Uterus (tissue), 3 donors: ENCODE measurements at regions not wholly inside any gene's neighbourhood (a gene's known extent, or its start where the extent isn't known, plus 50 kb on each side); places are given as distances from the start of the nearest gene placed in this dataset.
A peak's percentile ranks its signal among the peaks of the same experiment; 100 is the strongest.

Experiments
- DNase-seq, 2 donors: peaks; one replicate each; pipeline ENCODE4 v3.0.0-alpha.2; 2019 to 2020
- H3K27ac ChIP-seq, 2 donors: fragments of 200-600 bp; sonication (generic); 1 replicate in 1 of 2; 2 replicates in 1 of 2; pipeline ENCODE4 v1.5.1; 2016 to 2018
- H3K27me3 ChIP-seq, 2 donors: fragments of 200-600 bp; sonication (generic); one replicate each; pipeline ENCODE4 v1.5.1; 2018 to 2019; ENCODE audit warnings: control low read depth in 1 of 2
- H3K36me3 ChIP-seq, 2 donors: fragments of 200-600 bp; sonication (generic); one replicate each; pipeline ENCODE4 v1.5.1; 2019; ENCODE audit warnings: control low read depth in 1 of 2
- H3K4me1 ChIP-seq, 2 donors: fragments of 200-600 bp; sonication (generic); one replicate each; pipeline ENCODE4 v1.5.1; 2018 to 2019; ENCODE audit warnings: control low read depth in 1 of 2
- H3K4me3 ChIP-seq, 2 donors: fragments of 200-600 bp; sonication (generic); 1 replicate in 1 of 2; 2 replicates in 1 of 2; pipeline ENCODE4 v1.5.1; 2018 to 2019; ENCODE audit warnings: mild to moderate bottlenecking in 1 of 2
- H3K9me3 ChIP-seq, 2 donors: fragments of 200-600 bp; sonication (generic); one replicate each; pipeline ENCODE4 v1.5.1; 2019; ENCODE audit warnings: control low read depth in 1 of 2
- CTCF ChIP-seq, 4 experiments: fragments of 200-600 bp in 2 of 4; fragments of 450-650 bp in 2 of 4; sonication (generic) in 2 of 4; IDR thresholded peaks; one replicate each; pipeline ENCODE4 v1.5.1; 2016 to 2019; ENCODE audit warnings: antibody characterized with exemption in 4 of 4, mild to moderate bottlenecking in 2 of 4, moderate library complexity in 1 of 4
- POLR2A ChIP-seq, 2 donors: fragments of 450-650 bp; IDR thresholded peaks; one replicate each; pipeline ENCODE4 v1.6.1; 2016; ENCODE audit warnings: antibody characterized with exemption in 2 of 2, mild to moderate bottlenecking in 1 of 2, moderate library complexity in 1 of 2
- intact Hi-C: fragments of 100-400 bp; cut with DNase I; formaldehyde crosslinking; loops from one replicate; pipeline ENCODE4 v1.15.1; 2023; ENCODE audit warnings: low total_unique reads
- donor health status: DM: yes; HTN: yes; CAD: no.

GRCh38 chr4:27350161-27350560 is 489.5 kb downstream of the STIM2 start:
- TF ChIP-seq CTCF (IDR thresholded peaks at IDR 0.05) (no peak), POLR2A (IDR thresholded peaks at IDR 0.05) (no peak)
- Histone ChIP-seq H3K27me3 (no peaks in the 10 kb centered on the region), H3K4me1 (no peaks in the 10 kb centered on the region), H3K9me3 (no peaks in the 10 kb centered on the region), H3K27ac (no peak overlapping the region), H3K4me3 (no peak overlapping the region), H3K36me3 (no peaks in the 10 kb centered on the region)
- intact Hi-C loops: no loop called here
- no peak for DNase-seq

- no peaks in the 10 kb centered on the region for H3K4me1 ChIP-seq
- H3K27ac ChIP-seq: no peak overlapping the region
- no peak for DNase-seq
- H3K4me3 ChIP-seq: no peak overlapping the region
- H3K36me3 ChIP-seq: no peaks in the 10 kb centered on the region
- TF ChIP-seq POLR2A (IDR thresholded peaks at IDR 0.05): no peak
- peak in 3 of 4 experiments; percentile 11 to 41 (median 11) for TF ChIP-seq CTCF (IDR thresholded peaks at IDR 0.05)
- no peaks in the 10 kb centered on the region for H3K27me3 ChIP-seq
- intact Hi-C loops: no loop called here
- H3K9me3 ChIP-seq: no peaks in the 10 kb centered on the region
These were observed 496.6 kb downstream of the STIM2 start for GRCh38 chr4:27357283-27357682.

GRCh38 chr4:27358269-27358668 is 497.6 kb downstream of the STIM2 start:
- TF ChIP-seq CTCF (IDR thresholded peaks at IDR 0.05) (no peak), POLR2A (IDR thresholded peaks at IDR 0.05) (no peak)
- no peaks in the 10 kb centered on the region for H3K4me1 ChIP-seq
- no peak overlapping the region for H3K27ac ChIP-seq
- intact Hi-C loops: no loop called here
- DNase-seq: no peak
- no peaks in the 10 kb centered on the region for H3K36me3 ChIP-seq
- H3K9me3 ChIP-seq: no peaks in the 10 kb centered on the region
- no peak overlapping the region for H3K4me3 ChIP-seq
- H3K27me3 ChIP-seq: no peaks in the 10 kb centered on the region

- no peak for DNase-seq
- Histone ChIP-seq H3K4me1 (no peaks in the 10 kb centered on the region), H3K4me3 (no peak overlapping the region), H3K27ac (no peak overlapping the region), H3K9me3 (no peaks in the 10 kb centered on the region), H3K36me3 (no peaks in the 10 kb centered on the region), H3K27me3 (no peaks in the 10 kb centered on the region)
- TF ChIP-seq POLR2A (IDR thresholded peaks at IDR 0.05): no peak
- no peak for TF ChIP-seq CTCF (IDR thresholded peaks at IDR 0.05)
- intact Hi-C loops: no loop called here
These were observed 499.5 kb downstream of the STIM2 start for GRCh38 chr4:27360131-27360530.

- Histone ChIP-seq H3K36me3 (no peaks in the 10 kb centered on the region), H3K27me3 (no peaks in the 10 kb centered on the region), H3K4me1 (no peaks in the 10 kb centered on the region), H3K9me3 (no peaks in the 10 kb centered on the region), H3K4me3 (no peak overlapping the region), H3K27ac (peak overlapping the region in 1 of 2 donors; percentile 28)
- no peak for DNase-seq
- no peak for TF ChIP-seq CTCF (IDR thresholded peaks at IDR 0.05)
- intact Hi-C loops: no loop called here
These were observed 500.2 kb downstream of the STIM2 start for GRCh38 chr4:27360790-27361267.
